ENCODE measurements at regions not wholly inside any gene's neighbourhood (a gene's known extent, or its start where the extent isn't known, plus 50 kb on each side); places are given as distances from the start of the nearest gene placed in this dataset.

DNA sequence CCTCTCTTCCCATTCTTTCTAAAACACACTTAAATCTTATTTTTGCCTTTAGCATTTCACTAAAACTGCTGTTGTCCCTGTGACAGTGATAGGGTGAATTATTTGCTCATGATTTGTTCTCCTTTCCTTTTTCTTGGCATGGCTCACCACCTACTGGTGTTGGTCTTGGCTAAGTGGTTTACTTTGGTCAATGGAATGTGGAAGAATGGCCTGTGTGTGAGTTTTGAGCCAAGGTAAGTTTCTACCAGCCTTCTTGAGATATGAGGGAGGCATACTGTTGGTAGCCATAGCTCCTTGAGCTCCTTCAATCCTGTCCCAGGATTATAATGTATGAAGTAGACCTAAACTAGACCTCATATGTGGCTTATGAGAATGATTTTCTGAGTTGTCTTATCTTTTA, 506.3 kb upstream of the RAG2 start:
- Histone ChIP-seq H3K27me3 (ENCODE audit: control insufficient read depth in 2 of 2, insufficient read depth in 1 of 2, low read length in 1 of 2) (no peaks in the 10 kb centered on the region), H3K36me3 (ENCODE audit: control insufficient read depth in 2 of 2, insufficient read depth in 2 of 2, low read length in 1 of 2) (no peaks in the 10 kb centered on the region), H3K4me3 (ENCODE audit: low read length in 2 of 2) (no peak overlapping the region), H3K4me1 (ENCODE audit: control insufficient read depth in 2 of 2, insufficient read depth in 2 of 2, low read length in 2 of 2) (no peaks in the 10 kb centered on the region), H3K27ac (ENCODE audit: low read depth in 1 of 2, low read length in 1 of 2) (no peak overlapping the region), H3K9me3 (ENCODE audit: control insufficient read depth in 2 of 2, insufficient read depth in 1 of 2, low read length in 1 of 2) (no peaks in the 10 kb centered on the region)
- no peak for DNase-seq (ENCODE audit: low read depth in 6 of 9, low spot score in 9 of 9)

DNA sequence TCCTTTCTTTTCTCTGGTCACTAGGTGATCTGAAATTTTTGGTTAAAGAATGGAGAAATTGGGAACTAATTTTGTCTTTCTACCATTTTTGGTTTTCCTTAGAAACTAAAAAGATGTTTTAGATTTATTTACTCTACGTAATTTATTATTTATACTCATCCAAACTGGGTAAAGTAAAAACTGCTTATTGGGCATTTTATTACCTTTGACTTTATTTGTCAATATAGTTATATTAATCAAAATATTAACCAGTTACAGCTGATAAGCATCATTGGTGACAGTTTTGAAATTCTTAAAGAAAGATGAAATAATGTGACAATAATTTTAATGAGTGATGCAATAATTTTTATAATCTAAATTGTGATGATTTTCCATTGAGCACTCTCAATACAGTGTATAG, 502.0 kb upstream of the RAG2 start:
- 99% methylated on average over 1 of the region's 1 CpG for WGBS

DNA sequence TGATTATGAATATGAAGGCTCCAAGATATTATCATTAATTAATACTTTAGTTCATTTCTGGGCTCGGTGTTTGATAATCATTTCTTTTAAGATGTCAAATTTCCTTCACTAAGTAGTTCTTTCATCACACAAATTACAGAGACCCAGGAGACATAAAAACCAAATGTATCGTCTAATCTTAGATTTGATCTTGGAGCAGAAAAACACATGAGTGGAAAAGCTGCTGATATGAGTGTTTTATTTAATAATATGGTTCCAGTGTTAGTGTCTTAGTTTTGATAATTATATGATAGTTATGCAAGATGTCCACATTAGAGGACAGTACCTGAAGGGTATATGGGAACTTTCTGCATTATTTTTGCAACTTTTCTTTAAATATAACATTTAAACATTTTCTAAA, 494.5 kb upstream of the RAG2 start:
- Histone ChIP-seq H3K27me3 (ENCODE audit: control insufficient read depth in 2 of 2, insufficient read depth in 1 of 2, low read length in 1 of 2) (no peaks in the 10 kb centered on the region), H3K27ac (ENCODE audit: low read depth in 1 of 2, low read length in 1 of 2) (no peak overlapping the region)
- WGBS, result 92% methylated on average over 2 of the region's 2 CpGs

More for the DNA sequence above, 502.0 kb upstream of the RAG2 start:
- Histone ChIP-seq H3K27me3 (ENCODE audit: control insufficient read depth in 2 of 2, insufficient read depth in 1 of 2, low read length in 1 of 2) (no peaks in the 10 kb centered on the region), H3K9me3 (ENCODE audit: control insufficient read depth in 2 of 2, insufficient read depth in 1 of 2, low read length in 1 of 2) (no peaks in the 10 kb centered on the region), H3K4me1 (ENCODE audit: control insufficient read depth in 2 of 2, insufficient read depth in 2 of 2, low read length in 2 of 2) (no peaks in the 10 kb centered on the region), H3K36me3 (ENCODE audit: control insufficient read depth in 2 of 2, insufficient read depth in 2 of 2, low read length in 1 of 2) (no peaks in the 10 kb centered on the region), H3K27ac (ENCODE audit: low read depth in 1 of 2, low read length in 1 of 2) (no peak overlapping the region), H3K4me3 (ENCODE audit: low read length in 2 of 2) (no peak overlapping the region)
- no peak for DNase-seq (ENCODE audit: low read depth in 6 of 9, low spot score in 9 of 9)

DNA sequence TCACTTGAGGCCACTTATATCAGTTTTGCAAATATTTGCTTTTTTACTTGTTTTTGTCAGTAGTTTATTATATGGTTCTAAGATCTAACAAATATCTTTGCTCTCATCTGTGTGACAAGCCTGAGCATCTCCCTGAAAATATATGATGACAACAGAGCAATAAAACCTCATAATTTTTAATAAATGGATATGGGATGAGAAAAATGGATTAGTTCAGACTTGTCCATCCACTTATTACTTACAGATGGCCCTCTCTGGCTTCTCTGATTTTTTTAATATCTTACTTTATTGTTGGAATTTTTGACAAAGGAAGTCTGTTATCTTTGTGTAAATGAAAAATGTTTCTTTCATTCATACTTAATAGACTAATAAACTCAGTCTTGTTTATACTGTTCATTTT, 491.4 kb upstream of the RAG2 start:
- Histone ChIP-seq H3K27ac (ENCODE audit: low read depth in 1 of 2, low read length in 1 of 2) (no peak overlapping the region), H3K27me3 (ENCODE audit: control insufficient read depth in 2 of 2, insufficient read depth in 1 of 2, low read length in 1 of 2) (no peaks in the 10 kb centered on the region), H3K36me3 (ENCODE audit: control insufficient read depth in 2 of 2, insufficient read depth in 2 of 2, low read length in 1 of 2) (no peaks in the 10 kb centered on the region), H3K9me3 (ENCODE audit: control insufficient read depth in 2 of 2, insufficient read depth in 1 of 2, low read length in 1 of 2) (no peaks in the 10 kb centered on the region), H3K4me3 (ENCODE audit: low read length in 2 of 2) (no peak overlapping the region), H3K4me1 (ENCODE audit: control insufficient read depth in 2 of 2, insufficient read depth in 2 of 2, low read length in 2 of 2) (no peaks in the 10 kb centered on the region)
- no peak for DNase-seq (ENCODE audit: low read depth in 6 of 9, low spot score in 9 of 9)

More for the DNA sequence above, 494.5 kb upstream of the RAG2 start:
- DNase-seq (ENCODE audit: low read depth in 6 of 9, low spot score in 9 of 9), result no peak
- Histone ChIP-seq H3K9me3 (ENCODE audit: control insufficient read depth in 2 of 2, insufficient read depth in 1 of 2, low read length in 1 of 2) (no peaks in the 10 kb centered on the region), H3K4me1 (ENCODE audit: control insufficient read depth in 2 of 2, insufficient read depth in 2 of 2, low read length in 2 of 2) (no peaks in the 10 kb centered on the region), H3K4me3 (ENCODE audit: low read length in 2 of 2) (no peak overlapping the region), H3K36me3 (ENCODE audit: control insufficient read depth in 2 of 2, insufficient read depth in 2 of 2, low read length in 1 of 2) (no peaks in the 10 kb centered on the region)

DNA sequence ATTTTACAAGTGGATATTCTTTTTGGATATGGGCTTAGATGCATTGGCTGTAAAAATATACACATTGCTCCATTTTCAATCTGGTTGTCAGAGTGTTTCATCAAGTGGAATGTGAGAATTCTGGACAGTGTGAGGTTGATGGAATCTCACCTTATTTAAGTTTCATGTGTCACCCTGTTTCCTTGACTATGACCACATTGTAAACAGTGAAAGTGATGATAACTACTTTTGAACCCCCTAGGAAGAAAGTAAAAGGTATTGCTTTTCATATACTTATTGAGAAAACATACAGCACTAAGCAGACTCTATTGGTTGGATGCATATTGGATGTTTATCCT, 490.5 kb upstream of the RAG2 start:
- Histone ChIP-seq H3K36me3 (ENCODE audit: control insufficient read depth in 2 of 2, insufficient read depth in 2 of 2, low read length in 1 of 2) (no peaks in the 10 kb centered on the region), H3K27ac (ENCODE audit: low read depth in 1 of 2, low read length in 1 of 2) (no peak overlapping the region), H3K9me3 (ENCODE audit: control insufficient read depth in 2 of 2, insufficient read depth in 1 of 2, low read length in 1 of 2) (no peaks in the 10 kb centered on the region), H3K4me3 (ENCODE audit: low read length in 2 of 2) (no peak overlapping the region), H3K27me3 (ENCODE audit: control insufficient read depth in 2 of 2, insufficient read depth in 1 of 2, low read length in 1 of 2) (no peaks in the 10 kb centered on the region), H3K4me1 (ENCODE audit: control insufficient read depth in 2 of 2, insufficient read depth in 2 of 2, low read length in 2 of 2) (no peaks in the 10 kb centered on the region)
- DNase-seq (ENCODE audit: low read depth in 6 of 9, low spot score in 9 of 9), result no peak

DNA sequence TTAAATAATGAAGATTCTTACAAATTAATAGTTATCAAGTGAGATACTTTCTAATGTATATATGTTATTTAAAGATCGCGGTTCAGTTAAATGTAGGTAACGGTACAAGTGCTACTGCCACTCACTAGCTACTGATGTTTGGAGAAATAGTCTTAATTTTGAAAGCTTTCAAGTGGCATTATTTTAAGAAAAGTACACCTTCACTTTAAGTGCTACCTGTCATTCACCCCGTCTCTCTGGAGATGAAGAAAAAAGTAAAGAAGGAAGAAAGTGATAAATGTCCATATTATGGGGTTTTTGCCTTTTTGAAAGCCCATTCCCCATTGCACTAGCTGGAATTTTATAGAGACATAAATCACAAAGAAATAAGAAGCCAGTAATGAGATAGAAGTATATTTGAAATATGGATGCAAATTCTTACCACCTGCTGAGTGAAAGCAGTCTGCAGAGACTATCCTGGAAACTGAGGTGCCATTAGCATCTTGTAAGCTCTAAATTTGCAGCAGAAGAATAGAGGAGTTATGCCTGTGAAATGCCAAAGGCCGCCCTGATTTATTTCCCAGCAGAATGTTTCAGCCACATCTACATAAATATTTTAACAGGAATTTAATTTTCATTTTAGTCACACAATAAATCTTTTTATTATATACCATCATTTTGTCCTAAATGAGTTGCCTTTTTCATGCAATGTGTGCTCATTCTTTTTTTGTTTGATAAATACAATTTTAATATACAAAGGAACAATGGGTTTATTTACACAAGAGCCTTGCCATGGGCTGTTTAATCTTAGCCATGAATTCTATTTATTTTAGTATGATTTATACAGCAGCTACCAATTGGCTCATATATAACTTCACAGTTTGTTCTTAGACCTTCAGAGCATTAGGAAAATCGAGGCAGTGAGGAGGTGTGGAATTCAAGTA, 489.9 kb upstream of the RAG2 start:
- Histone ChIP-seq H3K9me3 (ENCODE audit: control insufficient read depth in 2 of 2, insufficient read depth in 1 of 2, low read length in 1 of 2) (no peaks in the 10 kb centered on the region), H3K27ac (ENCODE audit: low read depth in 1 of 2, low read length in 1 of 2) (no peak overlapping the region), H3K27me3 (ENCODE audit: control insufficient read depth in 2 of 2, insufficient read depth in 1 of 2, low read length in 1 of 2) (no peaks in the 10 kb centered on the region), H3K4me3 (ENCODE audit: low read length in 2 of 2) (no peak overlapping the region), H3K36me3 (ENCODE audit: control insufficient read depth in 2 of 2, insufficient read depth in 2 of 2, low read length in 1 of 2) (no peaks in the 10 kb centered on the region), H3K4me1 (ENCODE audit: control insufficient read depth in 2 of 2, insufficient read depth in 2 of 2, low read length in 2 of 2) (no peaks in the 10 kb centered on the region)
- no peak for DNase-seq (ENCODE audit: low read depth in 6 of 9, low spot score in 9 of 9)
- 86% methylated on average over 6 of the region's 6 CpGs for WGBS

DNA sequence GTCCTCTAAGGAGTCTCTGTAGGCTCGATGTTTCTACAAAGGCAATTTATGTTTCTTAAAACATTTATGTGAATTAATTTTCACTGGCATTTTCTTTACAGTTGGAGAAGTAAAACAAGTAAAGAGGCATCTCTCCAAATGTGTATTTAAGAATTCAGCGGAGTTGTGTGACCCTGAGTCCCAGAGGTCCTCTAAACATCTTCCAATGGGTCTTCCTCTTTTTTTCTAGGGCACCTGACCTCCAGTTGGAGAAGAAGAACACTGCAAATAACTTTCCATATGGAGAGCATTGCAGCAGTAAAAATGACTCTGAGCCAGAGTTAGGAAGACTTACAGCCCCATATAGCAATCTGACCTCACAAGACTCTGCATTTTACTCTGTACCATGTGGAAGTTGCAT, 480.5 kb upstream of the RAG2 start:
- Histone ChIP-seq H3K27ac (ENCODE audit: low read depth in 1 of 2, low read length in 1 of 2) (no peak overlapping the region), H3K4me3 (ENCODE audit: low read length in 2 of 2) (no peak overlapping the region), H3K27me3 (ENCODE audit: control insufficient read depth in 2 of 2, insufficient read depth in 1 of 2, low read length in 1 of 2) (no peaks in the 10 kb centered on the region), H3K36me3 (ENCODE audit: control insufficient read depth in 2 of 2, insufficient read depth in 2 of 2, low read length in 1 of 2) (no peaks in the 10 kb centered on the region), H3K4me1 (ENCODE audit: control insufficient read depth in 2 of 2, insufficient read depth in 2 of 2, low read length in 2 of 2) (no peaks in the 10 kb centered on the region), H3K9me3 (ENCODE audit: control insufficient read depth in 2 of 2, insufficient read depth in 1 of 2, low read length in 1 of 2) (no peaks in the 10 kb centered on the region)
- DNase-seq (ENCODE audit: low read depth in 6 of 9, low spot score in 9 of 9), result no peak
- 95% methylated on average over 2 of the region's 2 CpGs for WGBS

DNA sequence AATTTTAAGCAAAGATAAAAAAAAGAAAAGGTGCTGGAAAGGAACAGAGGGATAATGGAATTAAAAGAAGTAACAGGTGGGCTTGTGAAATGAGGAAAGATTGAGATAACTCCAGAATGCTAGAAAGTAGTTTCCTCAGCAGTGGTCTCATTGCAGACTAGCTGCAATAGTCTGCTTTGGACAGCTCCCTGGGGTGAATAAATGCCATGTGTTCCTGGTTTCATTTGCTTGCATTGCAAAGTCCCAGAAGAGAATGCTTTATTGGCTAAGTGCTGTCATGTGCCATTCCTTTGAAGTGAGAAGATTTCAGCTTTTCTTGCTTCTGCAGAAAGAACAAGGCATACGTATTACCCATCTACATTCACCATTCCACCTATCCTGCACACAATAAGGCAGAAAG, 478.8 kb upstream of the RAG2 start:
- H3K4me3 ChIP-seq (ENCODE audit: low read length in 2 of 2), result no peak overlapping the region
- H3K4me1 ChIP-seq (ENCODE audit: control insufficient read depth in 2 of 2, insufficient read depth in 2 of 2, low read length in 2 of 2), result no peaks in the 10 kb centered on the region
- DNase-seq (ENCODE audit: low read depth in 6 of 9, low spot score in 9 of 9), result no peak
- H3K27ac ChIP-seq (ENCODE audit: low read depth in 1 of 2, low read length in 1 of 2), result no peak overlapping the region
- H3K36me3 ChIP-seq (ENCODE audit: control insufficient read depth in 2 of 2, insufficient read depth in 2 of 2, low read length in 1 of 2), result no peaks in the 10 kb centered on the region
- 83% methylated on average over 1 of the region's 1 CpG for WGBS
- H3K9me3 ChIP-seq (ENCODE audit: control insufficient read depth in 2 of 2, insufficient read depth in 1 of 2, low read length in 1 of 2), result no peaks in the 10 kb centered on the region
- H3K27me3 ChIP-seq (ENCODE audit: control insufficient read depth in 2 of 2, insufficient read depth in 1 of 2, low read length in 1 of 2), result no peaks in the 10 kb centered on the region

DNA sequence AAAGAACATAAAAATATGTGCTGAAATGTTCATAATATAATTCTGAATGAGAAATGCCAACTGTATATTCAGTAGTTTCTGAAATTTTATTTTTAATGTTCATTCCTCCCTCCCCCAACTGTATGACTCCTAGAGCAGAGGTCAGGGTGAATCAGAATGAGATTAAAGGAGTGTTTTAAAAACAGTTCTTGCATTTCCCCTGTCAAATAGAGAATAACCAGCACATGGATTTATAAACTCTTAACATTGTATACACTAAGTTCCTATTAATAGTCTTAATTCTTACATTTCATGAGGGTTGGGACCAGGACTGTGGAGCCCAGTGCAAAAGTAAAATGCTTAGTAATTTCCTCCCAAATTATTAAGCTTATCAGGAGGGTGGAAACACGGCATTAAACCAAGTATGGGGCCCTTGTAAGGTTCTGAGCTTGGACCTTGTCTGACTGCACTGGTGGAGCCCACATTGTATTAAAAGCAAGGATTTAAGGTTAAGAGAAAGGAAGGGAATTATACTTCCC, 474.6 kb upstream of the RAG2 start:
- Histone ChIP-seq H3K4me1 (ENCODE audit: control insufficient read depth in 2 of 2, insufficient read depth in 2 of 2, low read length in 2 of 2) (no peaks in the 10 kb centered on the region), H3K4me3 (ENCODE audit: low read length in 2 of 2) (no peak overlapping the region), H3K27me3 (ENCODE audit: control insufficient read depth in 2 of 2, insufficient read depth in 1 of 2, low read length in 1 of 2) (no peaks in the 10 kb centered on the region), H3K36me3 (ENCODE audit: control insufficient read depth in 2 of 2, insufficient read depth in 2 of 2, low read length in 1 of 2) (no peaks in the 10 kb centered on the region), H3K27ac (ENCODE audit: low read depth in 1 of 2, low read length in 1 of 2) (no peak overlapping the region), H3K9me3 (ENCODE audit: control insufficient read depth in 2 of 2, insufficient read depth in 1 of 2, low read length in 1 of 2) (no peaks in the 10 kb centered on the region)
- DNase-seq (ENCODE audit: low read depth in 6 of 9, low spot score in 9 of 9), result no peak
- 61% methylated on average over 1 of the region's 1 CpG for WGBS
